Fibroblast of lung (primary cell): ENCODE measurements at regions not wholly inside any gene's neighbourhood (a gene's known extent, or its start where the extent isn't known, plus 50 kb on each side); places are given as distances from the start of the nearest gene placed in this dataset.
"Not testable (repeated sequence)": the region's sequence is repeated elsewhere in the genome, so short reads cannot be mapped to it uniquely, and the experiment has no call there.

Experiments
- DNase-seq, 2 donors: peaks; one replicate each; pipeline versions ENCODE4 v3.0.0 to v3.0.0-alpha.2; 2010; ENCODE audit warnings: low read depth in 2 of 2
- H2AFZ ChIP-seq: 2 replicates; pipeline ENCODE4 v1.5.1; 2012; ENCODE audit warnings: low read length, control low read depth, inconsistent platforms
- H3K27ac ChIP-seq: 2 replicates; pipeline ENCODE4 v1.5.1; 2011; ENCODE audit warnings: low read length, control low read depth; ENCODE audit not compliant: insufficient read depth
- H3K27me3 ChIP-seq: 2 replicates; pipeline ENCODE4 v1.5.1; 2011; ENCODE audit warnings: mild to moderate bottlenecking, low read length; ENCODE audit not compliant: control insufficient read depth, insufficient read depth
- H3K36me3 ChIP-seq: 2 replicates; pipeline ENCODE4 v1.5.1; 2011; ENCODE audit warnings: low read length; ENCODE audit not compliant: control insufficient read depth, insufficient read depth
- H3K4me1 ChIP-seq: 2 replicates; pipeline ENCODE4 v1.5.1; 2011; ENCODE audit warnings: low read length; ENCODE audit not compliant: control insufficient read depth, insufficient read depth; ENCODE audit errors: extremely low read depth
- H3K4me2 ChIP-seq: 2 replicates; pipeline ENCODE4 v1.5.1; 2011; ENCODE audit warnings: low read length, control low read depth; ENCODE audit not compliant: insufficient read depth; ENCODE audit errors: extremely low read depth
- H3K4me3 ChIP-seq, 4 experiments: fragments of 200-600 bp in 1 of 4; sonication (generic) in 1 of 4; replicated peaks in 1 of 4; 2 replicates each; pipeline ENCODE4 v1.5.1; 2011 to 2016; ENCODE audit warnings: low read length in 4 of 4, low read depth in 3 of 4, mild to moderate bottlenecking in 3 of 4, control low read depth in 2 of 4, inconsistent platforms in 1 of 4, mixed read lengths in 1 of 4; ENCODE audit not compliant: insufficient read depth in 1 of 4; ENCODE audit errors: control extremely low read depth in 1 of 4
- H3K79me2 ChIP-seq: 2 replicates; pipeline ENCODE4 v1.5.1; 2012; ENCODE audit warnings: mild to moderate bottlenecking, low read length, inconsistent platforms; ENCODE audit not compliant: control insufficient read depth, insufficient read depth
- H3K9ac ChIP-seq: 2 replicates; pipeline ENCODE4 v1.5.1; 2011; ENCODE audit warnings: mild to moderate bottlenecking, low read length, control low read depth; ENCODE audit not compliant: insufficient read depth
- H3K9me3 ChIP-seq: 2 replicates; pipeline ENCODE4 v1.5.1; 2012; ENCODE audit warnings: low read depth, low read length; ENCODE audit not compliant: control insufficient read depth, insufficient read depth
- H4K20me1 ChIP-seq: 2 replicates; pipeline ENCODE4 v1.5.1; 2011; ENCODE audit warnings: low read length; ENCODE audit not compliant: control insufficient read depth, insufficient read depth; ENCODE audit errors: extremely low read depth
- CTCF ChIP-seq, 2 donors: IDR thresholded peaks in 1 of 2; conservative IDR thresholded peaks in 1 of 2; 1 replicate in 1 of 2; 2 replicates in 1 of 2; pipeline ENCODE4 v1.5.1; 2011 to 2012; ENCODE audit warnings: low read length in 2 of 2, control low read depth in 1 of 2, inconsistent platforms in 1 of 2, low read depth in 1 of 2, mild to moderate bottlenecking in 1 of 2
- EZH2 ChIP-seq: IDR thresholded peaks from 2 replicates; pipeline ENCODE4 v1.5.1; 2012; ENCODE audit warnings: low read length, control low read depth, mild to moderate bottlenecking; ENCODE audit errors: missing control alignments

- not testable (repeated sequence) for H3K27ac ChIP-seq, H4K20me1 ChIP-seq, H2AFZ ChIP-seq, H3K36me3 ChIP-seq, H3K9ac ChIP-seq, H3K79me2 ChIP-seq, H3K4me1 ChIP-seq, H3K9me3 ChIP-seq, DNase-seq, H3K4me3 ChIP-seq, H3K27me3 ChIP-seq, H3K4me2 ChIP-seq
Observed at GRCh38 chr11:96588793-96589192, 199.0 kb downstream of the JRKL start.

GRCh38 chr11:96595011-96595410 is 205.2 kb downstream of the JRKL start:
- H3K27ac ChIP-seq = no peak overlapping the region
- H3K9me3 ChIP-seq = no peaks in the 10 kb centered on the region
- TF ChIP-seq EZH2 = no peak
- no peak for TF ChIP-seq CTCF (conservative IDR thresholded peaks at IDR 0.05 in 1 of 2, IDR thresholded peaks at IDR 0.05 in 1 of 2; ENCODE audit: low read depth in 1 of 2, low read length in 2 of 2)
- no peaks in the 10 kb centered on the region for H3K36me3 ChIP-seq
- no peak overlapping the region for H3K9ac ChIP-seq
- no peak overlapping the region for H2AFZ ChIP-seq
- no peaks in the 10 kb centered on the region for H4K20me1 ChIP-seq
- no peaks in the 10 kb centered on the region for H3K27me3 ChIP-seq
- H3K4me3 ChIP-seq = no peak overlapping the region
- H3K79me2 ChIP-seq = no peaks in the 10 kb centered on the region
- DNase-seq = no peak
- H3K4me2 ChIP-seq = no peak overlapping the region
- no peaks in the 10 kb centered on the region for H3K4me1 ChIP-seq

GRCh38 chr11:96607864-96608558 is 218.2 kb downstream of the JRKL start:
- no peaks in the 10 kb centered on the region for H3K9me3 ChIP-seq
- no peaks in the 10 kb centered on the region for H3K4me1 ChIP-seq
- DNase-seq = no peak
- H3K4me3 ChIP-seq = no peak overlapping the region
- no peaks in the 10 kb centered on the region for H3K27me3 ChIP-seq
- no peak overlapping the region for H3K27ac ChIP-seq
- no peak overlapping the region for H2AFZ ChIP-seq
- H4K20me1 ChIP-seq = no peaks in the 10 kb centered on the region
- no peaks in the 10 kb centered on the region for H3K36me3 ChIP-seq
- no peak for TF ChIP-seq CTCF (conservative IDR thresholded peaks at IDR 0.05 in 1 of 2, IDR thresholded peaks at IDR 0.05 in 1 of 2; ENCODE audit: low read depth in 1 of 2, low read length in 2 of 2)
- TF ChIP-seq EZH2 = no peak
- no peak overlapping the region for H3K4me2 ChIP-seq
- no peak overlapping the region for H3K9ac ChIP-seq
- no peaks in the 10 kb centered on the region for H3K79me2 ChIP-seq
